NCI-H226 (cell line): ENCODE measurements at regions not wholly inside any gene's neighbourhood (a gene's known extent, or its start where the extent isn't known, plus 50 kb on each side); places are given as distances from the start of the nearest gene placed in this dataset.

Source experiments
- DNase-seq: peaks from one replicate; pipeline ENCODE4 v3.0.0-alpha.2; 2015

- no peak for DNase-seq
These were observed 49.9 kb downstream of the SYNE3 start for GRCh38 chr14:95466506-95466905.

DNA sequence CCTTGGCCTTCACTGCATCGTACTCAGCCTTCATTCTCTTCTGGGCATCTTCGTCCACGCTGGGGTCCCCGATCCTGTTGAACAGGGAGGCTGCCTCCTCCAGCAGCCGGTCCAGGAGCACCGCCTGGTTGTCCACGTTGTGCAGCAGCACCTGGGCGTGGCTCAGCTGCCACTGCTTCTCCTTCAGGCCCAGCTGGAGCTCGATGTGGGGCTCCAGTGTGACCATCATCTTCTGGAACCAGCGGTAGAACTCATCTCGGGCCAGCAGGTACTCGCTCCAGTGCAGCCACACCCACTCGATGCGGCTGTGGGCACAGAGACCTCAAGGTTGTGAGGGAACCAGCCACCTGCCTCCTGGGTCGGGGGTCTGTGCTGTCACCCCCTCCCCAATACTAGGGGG lies 50.5 kb downstream of the SYNE3 start:
- DNase-seq, result no peak

DNA sequence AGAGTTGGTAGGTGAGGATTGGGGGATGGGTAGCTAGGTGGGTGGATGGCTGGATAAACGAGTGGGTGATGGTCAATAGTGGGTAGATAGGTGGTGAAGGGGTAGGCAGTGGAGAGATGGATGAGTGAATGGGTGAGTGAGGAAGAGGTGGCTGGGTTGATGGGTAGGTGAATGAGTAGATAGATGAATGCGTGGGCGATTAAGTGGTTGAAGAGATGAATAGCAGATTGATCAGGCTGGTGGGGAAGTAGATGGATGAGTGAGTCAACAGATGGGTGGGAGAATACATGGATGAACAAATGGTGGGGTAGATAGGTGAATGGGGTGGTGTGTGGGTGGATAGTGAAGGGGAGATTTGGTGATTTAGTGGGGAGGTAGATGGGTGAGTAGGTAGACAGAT lies 51.1 kb downstream of the SYNE3 start:
- DNase-seq, result no peak

GRCh38 chr14:95464514-95464913 lies 51.9 kb downstream of the SYNE3 start:
- no peak for DNase-seq

- no peak for DNase-seq
These were observed 52.3 kb downstream of the SYNE3 start for GRCh38 chr14:95464103-95464502.

DNA sequence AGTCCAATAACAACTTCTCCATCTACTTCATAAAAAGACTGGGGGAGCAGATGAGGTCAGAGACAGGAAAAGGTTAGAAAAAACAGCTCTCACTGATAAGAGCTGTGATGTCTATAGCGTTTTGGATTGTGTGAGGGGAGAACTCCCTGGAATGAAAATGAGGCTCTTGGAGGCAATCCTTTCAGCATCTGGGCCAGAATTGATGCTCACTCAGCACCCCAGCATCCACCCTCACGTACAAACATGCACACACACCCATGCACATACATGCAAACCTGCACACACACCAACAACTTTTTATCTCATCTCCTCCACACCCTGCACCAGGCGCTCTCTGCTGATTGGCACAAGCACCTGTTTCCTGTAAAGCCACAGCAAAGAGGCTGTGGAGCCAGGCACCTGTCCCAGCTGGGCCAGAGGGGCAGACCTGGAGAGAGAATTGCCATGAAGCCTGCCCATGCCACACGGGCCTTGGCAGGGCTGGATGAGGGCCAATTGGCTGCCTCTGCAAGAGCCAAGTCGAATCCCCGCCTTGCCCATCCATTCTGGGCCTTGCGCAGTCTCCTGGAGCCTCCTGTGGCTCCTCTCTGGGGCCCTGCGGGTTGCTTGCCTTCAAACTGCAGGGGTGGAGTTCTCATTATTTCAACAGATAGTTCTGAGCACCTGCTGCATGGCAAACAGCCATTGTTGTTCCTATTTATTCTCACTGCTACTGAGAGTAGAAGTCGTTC lies 53.1 kb downstream of the SYNE3 start:
- DNase-seq, result peak; percentile 52

- no peak for DNase-seq
These were observed 54.0 kb downstream of the SYNE3 start for GRCh38 chr14:95462491-95462890.

- peak; percentile 75 for DNase-seq
These were observed 55.6 kb downstream of the SYNE3 start for GRCh38 chr14:95460647-95461478.

DNA sequence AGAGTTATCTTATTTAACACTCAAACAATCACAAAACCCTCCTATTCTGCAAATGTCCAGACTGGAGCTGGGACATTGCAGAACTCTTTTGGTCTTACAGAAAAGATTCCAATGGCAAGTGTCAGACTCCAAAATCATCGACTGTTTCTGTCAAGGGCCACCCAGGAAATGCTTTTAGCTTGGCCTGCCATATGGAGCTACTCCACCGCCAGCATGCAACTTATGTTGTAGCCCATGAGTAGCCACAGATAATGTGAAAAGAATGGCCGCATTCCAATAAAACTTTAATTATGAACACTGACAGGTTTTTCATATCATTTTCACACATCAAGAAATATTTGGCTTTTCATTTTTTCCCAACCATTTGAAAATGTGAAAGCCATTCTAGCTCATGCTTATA lies 57.5 kb downstream of the SYNE3 start:
- no peak for DNase-seq

DNA sequence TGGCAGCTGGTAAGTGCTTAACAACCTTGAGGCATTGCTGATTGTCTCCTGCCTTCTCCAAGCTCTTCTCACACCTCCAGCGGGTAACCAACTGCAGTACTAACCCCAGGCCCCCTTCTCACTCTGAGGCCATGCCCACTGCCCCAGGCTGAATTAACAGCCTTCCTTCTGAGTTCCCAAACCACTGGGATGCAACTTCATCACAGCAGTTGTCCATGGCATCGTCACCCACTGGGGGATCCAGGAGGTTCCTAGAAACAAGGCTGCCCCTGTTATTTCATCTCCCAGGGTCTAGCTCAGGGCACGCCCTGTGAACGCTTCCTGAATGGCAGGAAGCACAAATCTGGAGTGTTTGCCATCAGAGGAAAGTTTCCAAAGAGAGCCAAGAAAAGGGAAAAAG lies 58.0 kb downstream of the SYNE3 start:
- DNase-seq, result no peak

- DNase-seq, result no peak
These were observed 60.2 kb downstream of the SYNE3 start for GRCh38 chr14:95456281-95456680.

GRCh38 chr14:95455246-95455645 lies 61.2 kb downstream of the SYNE3 start:
- DNase-seq, result no peak

DNA sequence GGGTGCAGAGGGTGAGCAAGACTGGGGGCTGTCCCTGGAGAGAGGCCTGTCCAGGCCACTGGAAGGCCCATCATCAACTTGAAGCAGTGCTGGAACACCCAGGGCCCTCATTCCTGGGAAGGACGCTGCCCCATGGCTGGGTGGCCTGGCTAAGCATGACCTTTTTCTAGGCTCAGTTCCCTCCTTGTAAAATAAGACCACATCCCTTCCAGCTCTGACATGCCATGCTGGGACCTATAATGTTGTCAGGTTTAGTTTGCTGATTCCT lies 62.8 kb downstream of the SYNE3 start:
- no peak for DNase-seq

DNA sequence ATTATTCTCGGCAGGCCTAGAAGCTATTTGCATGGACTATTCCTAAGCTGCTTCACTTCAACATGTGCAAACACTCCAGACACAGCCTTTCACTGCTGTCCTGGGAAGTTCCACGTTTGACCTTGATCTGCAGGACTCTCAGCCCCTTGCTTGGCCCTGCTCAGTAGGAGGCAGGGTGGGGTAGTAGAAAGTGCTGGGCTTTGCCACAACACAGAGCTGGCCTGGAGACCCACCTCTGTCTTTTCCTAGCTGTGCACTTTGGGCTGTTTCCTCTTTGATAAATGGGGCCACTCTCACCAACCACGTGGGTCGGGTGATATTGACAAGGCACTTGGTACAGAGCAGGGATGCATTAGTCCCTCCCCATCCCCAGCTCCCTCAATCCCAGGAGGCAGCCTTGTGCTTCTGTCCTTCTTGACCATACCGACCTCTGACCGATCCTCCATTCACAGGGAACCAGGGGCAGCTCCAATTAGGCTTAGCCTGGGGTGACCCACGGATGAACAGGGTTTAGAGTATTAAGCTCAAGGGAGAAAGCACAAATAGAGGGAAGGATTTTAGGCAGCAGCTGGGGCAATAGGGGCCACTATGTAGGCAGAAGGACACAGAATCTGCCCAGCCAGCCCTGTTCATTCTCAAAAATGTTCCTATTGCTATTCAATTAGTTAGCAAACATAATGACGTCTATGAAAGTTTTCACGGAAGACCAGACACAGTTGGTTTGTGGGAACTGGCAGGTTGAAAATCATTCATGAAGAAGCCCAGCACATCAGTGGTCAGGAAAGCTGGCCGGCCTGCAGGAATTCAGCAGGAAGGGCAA lies 63.3 kb downstream of the SYNE3 start:
- DNase-seq, result no peak

- no peak for DNase-seq
These were observed 64.1 kb downstream of the SYNE3 start for GRCh38 chr14:95452176-95452892.

- no peak for DNase-seq
These were observed 67.3 kb downstream of the SYNE3 start for GRCh38 chr14:95449131-95449530.

- no peak for DNase-seq
These were observed 70.0 kb downstream of the SYNE3 start for GRCh38 chr14:95446470-95446869.

DNA sequence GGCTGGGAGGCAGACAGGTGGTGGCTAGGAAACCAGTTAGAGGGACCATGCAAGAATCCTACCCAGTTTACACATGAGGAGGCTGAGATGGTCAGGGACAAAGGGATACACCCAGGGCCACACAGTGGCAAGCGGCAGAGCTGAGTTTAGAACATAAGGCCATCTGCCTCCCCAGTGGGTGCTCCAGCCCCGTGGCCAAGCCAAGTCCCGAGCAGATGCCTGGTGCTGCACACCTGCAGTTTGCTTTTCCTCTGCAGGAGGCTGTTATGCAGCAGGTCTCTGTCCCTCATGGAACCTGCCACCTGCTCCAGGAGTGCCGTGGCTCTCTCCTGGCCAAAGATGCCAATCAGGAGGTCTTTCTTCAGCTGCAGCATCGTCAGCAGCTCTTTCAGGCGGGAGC lies 70.8 kb downstream of the SYNE3 start:
- no peak for DNase-seq

DNA sequence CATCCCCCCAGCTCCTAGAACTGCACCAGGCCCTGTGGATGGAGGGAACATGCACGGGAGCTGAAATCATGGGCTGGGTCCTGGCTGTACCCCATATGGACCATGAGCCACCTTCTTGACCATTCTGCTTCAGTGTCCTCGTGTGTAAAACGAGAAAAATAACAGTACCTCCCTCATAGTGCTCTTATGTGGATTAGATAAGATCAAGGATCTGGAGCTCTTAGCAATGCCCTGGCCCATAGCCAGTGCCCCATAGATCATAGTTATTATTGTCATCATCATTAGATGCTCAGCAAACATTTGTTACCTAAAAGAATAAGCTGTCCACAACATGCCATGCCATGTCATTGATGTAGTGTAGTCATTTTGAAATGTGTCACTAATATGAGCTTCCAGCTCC lies 71.3 kb downstream of the SYNE3 start:
- no peak for DNase-seq

DNA sequence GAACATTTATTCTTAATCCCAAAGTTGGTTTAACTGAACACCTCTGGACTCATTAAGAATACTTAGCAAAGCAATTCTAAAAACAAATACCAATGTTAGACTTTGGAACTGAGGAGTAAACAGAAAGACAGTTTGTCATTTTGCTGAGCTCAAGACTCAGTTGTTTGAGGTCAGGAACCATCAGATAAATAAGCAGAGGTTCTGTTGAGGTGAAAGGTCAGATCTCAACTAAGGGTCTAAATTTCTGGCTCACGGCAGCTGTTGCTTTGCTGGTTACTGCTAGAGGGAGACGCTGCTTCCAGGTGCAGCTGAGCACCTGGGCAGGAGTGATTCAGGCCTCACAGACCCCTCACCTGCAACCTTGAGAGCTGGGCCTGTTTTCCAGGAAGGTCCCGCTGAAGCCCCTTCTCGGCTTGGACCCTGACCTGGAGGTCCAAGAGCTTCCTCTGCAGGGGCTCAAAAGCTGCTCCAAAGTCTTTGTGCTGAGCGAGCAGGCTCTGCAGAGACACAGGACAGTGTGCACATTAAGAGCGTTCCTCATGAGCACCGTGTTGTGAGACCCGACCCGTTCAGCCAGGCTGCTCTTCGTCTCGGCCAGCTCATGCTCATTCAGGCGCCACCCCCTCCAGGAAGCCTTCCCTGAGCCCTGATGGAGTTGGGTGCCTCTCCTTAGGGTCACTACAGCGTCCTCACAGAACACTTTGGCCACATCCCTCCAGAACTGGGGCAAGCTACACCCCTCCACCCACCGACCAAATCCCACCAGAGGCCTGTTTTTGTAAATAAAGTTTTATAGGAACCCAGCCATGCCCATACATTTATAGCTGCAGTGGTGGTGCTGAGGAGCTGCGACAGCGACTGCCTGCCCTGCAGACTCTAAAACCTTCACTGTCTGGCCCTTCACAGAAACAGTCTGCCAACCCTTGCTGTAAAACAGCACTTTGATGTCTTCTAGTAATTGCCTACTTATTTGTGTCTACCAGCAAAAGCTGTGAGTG lies 72.0 kb downstream of the SYNE3 start:
- DNase-seq, result no peak

- DNase-seq, result peak; percentile 43
These were observed 73.8 kb downstream of the SYNE3 start for GRCh38 chr14:95442633-95443021.
